ENCODE measurements at regions not wholly inside any gene's neighbourhood (a gene's known extent, or its start where the extent isn't known, plus 50 kb on each side); places are given as distances from the start of the nearest gene placed in this dataset.

GRCh38 chr2:107729440-107729839 is 97.3 kb upstream of the RGPD4 start:
- Histone ChIP-seq H3K4me1 (no peaks in the 10 kb centered on the region), H3K36me3 (ENCODE audit: insufficient read depth in 1 of 2, low read depth in 1 of 2) (no peaks in the 10 kb centered on the region), H3K27me3 (ENCODE audit: insufficient read depth in 3 of 3, low read length in 2 of 3) (no peaks in the 10 kb centered on the region), H3K9me3 (no peaks in the 10 kb centered on the region), H3K4me3 (no peak overlapping the region), H3K27ac (no peak overlapping the region)
- DNase-seq (no peak), ATAC-seq (no peak)
- intact Hi-C loops (cut with DNase I): no loop called here
- WGBS, 3 donors: 66 to 75% (median 72%) methylated on average over 3 of the region's 3 CpGs
- TF ChIP-seq, protein P1, sequence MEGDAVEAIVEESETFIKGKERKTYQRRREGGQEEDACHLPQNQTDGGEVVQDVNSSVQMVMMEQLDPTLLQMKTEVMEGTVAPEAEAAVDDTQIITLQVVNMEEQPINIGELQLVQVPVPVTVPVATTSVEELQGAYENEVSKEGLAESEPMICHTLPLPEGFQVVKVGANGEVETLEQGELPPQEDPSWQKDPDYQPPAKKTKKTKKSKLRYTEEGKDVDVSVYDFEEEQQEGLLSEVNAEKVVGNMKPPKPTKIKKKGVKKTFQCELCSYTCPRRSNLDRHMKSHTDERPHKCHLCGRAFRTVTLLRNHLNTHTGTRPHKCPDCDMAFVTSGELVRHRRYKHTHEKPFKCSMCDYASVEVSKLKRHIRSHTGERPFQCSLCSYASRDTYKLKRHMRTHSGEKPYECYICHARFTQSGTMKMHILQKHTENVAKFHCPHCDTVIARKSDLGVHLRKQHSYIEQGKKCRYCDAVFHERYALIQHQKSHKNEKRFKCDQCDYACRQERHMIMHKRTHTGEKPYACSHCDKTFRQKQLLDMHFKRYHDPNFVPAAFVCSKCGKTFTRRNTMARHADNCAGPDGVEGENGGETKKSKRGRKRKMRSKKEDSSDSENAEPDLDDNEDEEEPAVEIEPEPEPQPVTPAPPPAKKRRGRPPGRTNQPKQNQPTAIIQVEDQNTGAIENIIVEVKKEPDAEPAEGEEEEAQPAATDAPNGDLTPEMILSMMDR (IDR thresholded peaks at IDR 0.05): no peak

- ATAC-seq: no peak
- H3K27me3 ChIP-seq (ENCODE audit: insufficient read depth in 3 of 3, low read length in 2 of 3): no peaks in the 10 kb centered on the region
- intact Hi-C loops (cut with DNase I): no loop called here
- H3K27ac ChIP-seq: no peak overlapping the region
- no peaks in the 10 kb centered on the region for H3K4me1 ChIP-seq
- no peaks in the 10 kb centered on the region for H3K9me3 ChIP-seq
- TF ChIP-seq, protein P1 (IDR thresholded peaks at IDR 0.05): no peak
- 55 to 66% (median 59%) methylated on average over 2 of the region's 2 CpGs for WGBS, 3 donors
- no peaks in the 10 kb centered on the region for H3K36me3 ChIP-seq (ENCODE audit: insufficient read depth in 1 of 2, low read depth in 1 of 2)
- H3K4me3 ChIP-seq: no peak overlapping the region
- no peak for DNase-seq
Observed at GRCh38 chr2:107730898-107731297, 95.8 kb upstream of the RGPD4 start.

- Histone ChIP-seq H3K9me3 (no peaks in the 10 kb centered on the region), H3K4me3 (no peak overlapping the region), H3K36me3 (ENCODE audit: insufficient read depth in 1 of 2, low read depth in 1 of 2) (no peaks in the 10 kb centered on the region), H3K4me1 (no peaks in the 10 kb centered on the region), H3K27ac (no peak overlapping the region), H3K27me3 (ENCODE audit: insufficient read depth in 3 of 3, low read length in 2 of 3) (no peaks in the 10 kb centered on the region)
- ATAC-seq: no peak
- intact Hi-C loops (cut with DNase I): no loop called here
- DNase-seq: no peak
- TF ChIP-seq, protein P1 (IDR thresholded peaks at IDR 0.05): no peak
Observed at GRCh38 chr2:107731435-107731834, 95.3 kb upstream of the RGPD4 start.

- WGBS, 3 donors: 28 to 36% (median 31%) methylated on average over 2 of the region's 2 CpGs
- Histone ChIP-seq H3K36me3 (ENCODE audit: insufficient read depth in 1 of 2, low read depth in 1 of 2) (no peaks in the 10 kb centered on the region), H3K4me1 (no peaks in the 10 kb centered on the region), H3K4me3 (no peak overlapping the region), H3K27me3 (ENCODE audit: insufficient read depth in 3 of 3, low read length in 2 of 3) (no peaks in the 10 kb centered on the region), H3K27ac (no peak overlapping the region), H3K9me3 (no peaks in the 10 kb centered on the region)
- DNase-seq (no peak), ATAC-seq (no peak)
- TF ChIP-seq, protein P1 (IDR thresholded peaks at IDR 0.05): no peak
- intact Hi-C loops (cut with DNase I): no loop called here
Observed at GRCh38 chr2:107735201-107735600, 91.5 kb upstream of the RGPD4 start.

DNA sequence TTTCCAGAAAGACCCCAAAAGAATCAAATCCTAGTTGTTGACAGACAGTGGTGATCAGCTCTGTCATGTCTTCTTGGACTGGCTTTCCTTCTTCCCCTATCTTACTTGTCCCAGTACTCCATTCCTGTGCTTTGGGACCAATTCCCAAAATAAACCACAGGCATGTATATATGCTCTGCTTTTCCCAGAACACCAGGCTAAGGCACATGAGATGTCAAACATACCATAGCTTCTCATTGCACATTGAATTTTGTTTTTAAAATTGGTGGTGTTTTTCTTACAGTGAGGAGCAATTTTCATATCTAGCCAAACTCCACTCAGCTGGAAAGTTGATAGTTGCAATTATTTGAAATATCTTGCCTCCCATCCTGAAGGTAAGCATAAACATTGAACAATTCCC is 88.9 kb upstream of the RGPD4 start:
- ATAC-seq (no peak), DNase-seq (no peak)
- Histone ChIP-seq H3K4me1 (no peaks in the 10 kb centered on the region), H3K4me3 (no peak overlapping the region), H3K36me3 (ENCODE audit: insufficient read depth in 1 of 2, low read depth in 1 of 2) (no peaks in the 10 kb centered on the region), H3K27me3 (ENCODE audit: insufficient read depth in 3 of 3, low read length in 2 of 3) (no peaks in the 10 kb centered on the region), H3K27ac (no peak overlapping the region), H3K9me3 (no peaks in the 10 kb centered on the region)
- intact Hi-C loops (cut with DNase I): no loop called here
- TF ChIP-seq, protein P1 (IDR thresholded peaks at IDR 0.05): no peak

All from psoas muscle (tissue), 7 donors.